SK-N-SH (cell line): ENCODE measurements at regions not wholly inside any gene's neighbourhood (a gene's known extent, or its start where the extent isn't known, plus 50 kb on each side); places are given as distances from the start of the nearest gene placed in this dataset.

Experiments
- CTCF ChIA-PET: fragments of 300-600, 350-600 bp; formaldehyde crosslinking; extraction: SDS; loops from one replicate; lab custom pipeline; 2021; lab: Yijun Ruan, JAX
- POLR2A ChIA-PET: fragments of 350-600 bp; sonication (Branson Sonifier 250); formaldehyde crosslinking; extraction: SDS; loops from one replicate; lab custom pipeline; 2020; ENCODE audit warnings: antibody characterized with exemption, inconsistent platforms; lab: Yijun Ruan, JAX
- DNase-seq: peaks from one replicate; pipeline ENCODE4 v3.0.0; 2012
- H2AFZ ChIP-seq: fragments of 200-600 bp; sonication (generic); 2 replicates; pipeline ENCODE4 v1.8.1; 2016; ENCODE audit warnings: antibody characterized with exemption, mild to moderate bottlenecking, low read depth
- H3F3A ChIP-seq: fragments of 200-600 bp; sonication (generic); replicated peaks from 2 replicates; pipeline ENCODE3; 2016; ENCODE audit warnings: antibody characterized with exemption, mild to moderate bottlenecking; ENCODE audit not compliant: insufficient read depth
- H3K27ac ChIP-seq, 2 experiments: fragments of 200-500 bp in 1 of 2; fragments of 200-600 bp in 1 of 2; sonication (Bioruptor generic) in 1 of 2; sonication (generic), shearing (Covaris generic) in 1 of 2; 2 replicates each; pipeline versions ENCODE4 v1.5.1 to v1.6.1; 2014 to 2016; ENCODE audit warnings: low read depth in 2 of 2, inconsistent platforms in 1 of 2, low read length in 1 of 2, mild to moderate bottlenecking in 1 of 2, mixed read lengths in 1 of 2
- H3K27me3 ChIP-seq: fragments of 200-600 bp; sonication (generic), shearing (Covaris generic); 2 replicates; pipeline ENCODE4 v1.6.1; 2016; ENCODE audit warnings: mixed run types; ENCODE audit not compliant: insufficient read depth
- H3K36me3 ChIP-seq, 2 experiments: fragments of 200-500 bp in 1 of 2; fragments of 200-600 bp in 1 of 2; sonication (Bioruptor generic) in 1 of 2; sonication (generic) in 1 of 2; replicated peaks in 1 of 2; 2 replicates each; pipeline versions ENCODE3 to v1.5.1; 2014 to 2016; ENCODE audit warnings: low read length in 1 of 2, mild to moderate bottlenecking in 1 of 2; ENCODE audit not compliant: insufficient read depth in 2 of 2, control insufficient read depth in 1 of 2
- H3K4me1 ChIP-seq, 2 experiments: fragments of 200-500 bp in 1 of 2; fragments of 200-600 bp in 1 of 2; sonication (Bioruptor generic) in 1 of 2; sonication (generic), shearing (Covaris generic) in 1 of 2; 2 replicates each; pipeline versions ENCODE4 v1.5.1 to v1.6.1; 2014 to 2016; ENCODE audit warnings: low read depth in 1 of 2, low read length in 1 of 2, mixed run types in 1 of 2; ENCODE audit not compliant: insufficient read depth in 2 of 2, control insufficient read depth in 1 of 2
- H3K4me2 ChIP-seq: fragments of 200-600 bp; sonication (generic), shearing (Covaris generic); 2 replicates; pipeline ENCODE4 v1.6.1; 2017; ENCODE audit warnings: mixed run types
- H3K4me3 ChIP-seq, 2 experiments: fragments of 200-500 bp in 1 of 2; fragments of 200-600 bp in 1 of 2; sonication (Bioruptor generic) in 1 of 2; sonication (generic), shearing (Covaris generic) in 1 of 2; 2 replicates each; pipeline versions ENCODE4 v1.5.1 to v1.8.1; 2014 to 2016; ENCODE audit warnings: low read depth in 2 of 2, inconsistent platforms in 1 of 2, low read length in 1 of 2, mild to moderate bottlenecking in 1 of 2, mixed read lengths in 1 of 2, moderate library complexity in 1 of 2
- H3K79me2 ChIP-seq: fragments of 200-600 bp; sonication (generic); 2 replicates; pipeline ENCODE4 v1.8.1; 2017; ENCODE audit warnings: mild to moderate bottlenecking; ENCODE audit not compliant: insufficient read depth
- H3K9ac ChIP-seq: fragments of 200-600 bp; sonication (generic); 2 replicates; pipeline ENCODE4 v1.6.1; 2017; ENCODE audit warnings: mixed run types
- H3K9me2 ChIP-seq: fragments of 200-600 bp; sonication (generic); 2 replicates; pipeline ENCODE4 v1.6.1; 2017; ENCODE audit warnings: mixed run types
- H3K9me3 ChIP-seq: fragments of 200-600 bp; sonication (generic); 2 replicates; pipeline ENCODE4 v1.6.1; 2017; ENCODE audit warnings: mixed run types, mild to moderate bottlenecking, moderate library complexity
- H4K20me1 ChIP-seq: fragments of 200-600 bp; sonication (generic); 2 replicates; pipeline ENCODE4 v1.6.1; 2017; ENCODE audit warnings: mild to moderate bottlenecking, mixed run types; ENCODE audit not compliant: insufficient read depth
- CHD2 ChIP-seq: fragments of 150-350 bp; IDR thresholded peaks from 2 replicates; pipeline ENCODE4 v1.6.1; 2018; ENCODE audit warnings: low read length; ENCODE audit not compliant: partially characterized antibody
- ELF1 ChIP-seq: IDR thresholded peaks from 2 replicates; pipeline ENCODE4 v1.4.0; 2012
- EP300 ChIP-seq, 2 experiments: IDR thresholded peaks; 2 replicates each; pipeline versions ENCODE4 v1.4.0 to v1.6.1; 2012; ENCODE audit warnings: borderline replicate concordance in 1 of 2, low read depth in 1 of 2, low read length in 1 of 2
- FOSL2 ChIP-seq: IDR thresholded peaks from 2 replicates; pipeline ENCODE4 v1.4.0; 2012; ENCODE audit warnings: low read depth, mild to moderate bottlenecking, moderate library complexity, borderline replicate concordance
- FOXM1 ChIP-seq: IDR thresholded peaks from 2 replicates; pipeline ENCODE4 v1.4.0; 2012; ENCODE audit warnings: low read depth, mild to moderate bottlenecking
- GABPA ChIP-seq: IDR thresholded peaks from 2 replicates; pipeline ENCODE4 v1.4.0; 2012; ENCODE audit warnings: low read depth, mild to moderate bottlenecking
- GATA2 ChIP-seq: sonication (generic); formaldehyde crosslinking; IDR thresholded peaks from 2 replicates; pipeline ENCODE4 v1.5.0; 2020; ENCODE audit warnings: mild to moderate bottlenecking, missing genetic modification reagents
- JUND ChIP-seq: IDR thresholded peaks from 2 replicates; pipeline ENCODE4 v1.4.0; 2012
- MEF2A ChIP-seq: IDR thresholded peaks from 2 replicates; pipeline ENCODE4 v1.4.0; 2012; ENCODE audit warnings: low read depth, borderline replicate concordance
- MXI1 ChIP-seq: IDR thresholded peaks from 2 replicates; pipeline ENCODE4 v1.6.1; 2012; ENCODE audit warnings: mild to moderate bottlenecking, low read depth, low read length, improper control_type of control experiment
- NFIC ChIP-seq: IDR thresholded peaks from 2 replicates; pipeline ENCODE4 v1.4.0; 2012; ENCODE audit warnings: borderline replicate concordance
- NRF1 ChIP-seq: IDR thresholded peaks from 2 replicates; pipeline ENCODE4 v1.6.1; 2012; ENCODE audit warnings: low read depth, mild to moderate bottlenecking, low read length
- RCOR1 ChIP-seq: fragments of 150-350 bp; IDR thresholded peaks from 2 replicates; pipeline ENCODE4 v1.6.1; 2017; ENCODE audit warnings: antibody characterized with exemption, low read length
- RFX5 ChIP-seq: IDR thresholded peaks from 2 replicates; pipeline ENCODE4 v1.6.1; 2012; ENCODE audit warnings: mild to moderate bottlenecking, improper control_type of control experiment, low read length
- SIN3A ChIP-seq: IDR thresholded peaks from 2 replicates; pipeline ENCODE4 v1.6.1; 2012; ENCODE audit warnings: low read depth, mild to moderate bottlenecking, low read length, moderate library complexity, borderline replicate concordance
- TAF1 ChIP-seq: IDR thresholded peaks from 2 replicates; pipeline ENCODE4 v1.6.1; 2012; ENCODE audit warnings: low read depth, mild to moderate bottlenecking, low read length, moderate library complexity, borderline replicate concordance
- TEAD4 ChIP-seq: IDR thresholded peaks from 2 replicates; pipeline ENCODE4 v1.4.0; 2012; ENCODE audit warnings: mild to moderate bottlenecking, borderline replicate concordance; ENCODE audit not compliant: insufficient read depth
- USF1 ChIP-seq: IDR thresholded peaks from 2 replicates; pipeline ENCODE4 v1.4.0; 2012; ENCODE audit warnings: low read depth, borderline replicate concordance
- WGBS: methylation state at CpG from one replicate; pipeline ENCODE4 v1.1.6; 2017; ENCODE audit warnings: low lambda C conversion rate; 5-methylcytosine and 5-hydroxymethylcytosine counted together
- TF ChIP-seq, protein P1 (sequence below): IDR thresholded peaks from 2 replicates; pipeline ENCODE4; 2012
- TF ChIP-seq, protein P2 (sequence below): fragments of 150-350 bp; IDR thresholded peaks from 2 replicates; pipeline ENCODE4 v1.6.1; 2017; ENCODE audit warnings: antibody characterized with exemption, low read length, low read depth, borderline replicate concordance
- TF ChIP-seq, protein P3 (sequence below): IDR thresholded peaks from 2 replicates; pipeline ENCODE4 v1.6.1; 2012; ENCODE audit warnings: mild to moderate bottlenecking, low read depth, low read length, moderate library complexity
- TF ChIP-seq, protein P4 (sequence below): IDR thresholded peaks from 2 replicates; pipeline ENCODE4 v1.4.0; 2012; ENCODE audit warnings: low read depth

- WGBS, result 14% methylated on average over 2 of the region's 2 CpGs
- no peaks in the 10 kb centered on the region; a peak in 1 of 4 replicates for H3K4me1 ChIP-seq
- H3K27me3 ChIP-seq, result no peaks in the 10 kb centered on the region
- no peaks in the 10 kb centered on the region for H3K9me2 ChIP-seq
- no peak overlapping the region for H2AFZ ChIP-seq
- H3K9me3 ChIP-seq, result no peaks in the 10 kb centered on the region
- no peak overlapping the region for H3K27ac ChIP-seq
- H3K79me2 ChIP-seq, result no peaks in the 10 kb centered on the region
- no peak overlapping the region for H3K9ac ChIP-seq
- no peak overlapping the region for H3K4me2 ChIP-seq
- no peaks in the 10 kb centered on the region for H3F3A ChIP-seq
- H3K4me3 ChIP-seq, result no peak overlapping the region
- TF ChIP-seq NFIC (no peak), CHD2 (no peak), RCOR1 (no peak), EP300 (IDR thresholded peaks at IDR 0.05; ENCODE audit: borderline replicate concordance in 1 of 2, low read depth in 1 of 2, low read length in 1 of 2) (no peak), GABPA (no peak), FOXM1 (no peak), MEF2A (no peak), TAF1 (no peak), TEAD4 (no peak), ELF1 (no peak)
- TF ChIP-seq, protein P1, sequence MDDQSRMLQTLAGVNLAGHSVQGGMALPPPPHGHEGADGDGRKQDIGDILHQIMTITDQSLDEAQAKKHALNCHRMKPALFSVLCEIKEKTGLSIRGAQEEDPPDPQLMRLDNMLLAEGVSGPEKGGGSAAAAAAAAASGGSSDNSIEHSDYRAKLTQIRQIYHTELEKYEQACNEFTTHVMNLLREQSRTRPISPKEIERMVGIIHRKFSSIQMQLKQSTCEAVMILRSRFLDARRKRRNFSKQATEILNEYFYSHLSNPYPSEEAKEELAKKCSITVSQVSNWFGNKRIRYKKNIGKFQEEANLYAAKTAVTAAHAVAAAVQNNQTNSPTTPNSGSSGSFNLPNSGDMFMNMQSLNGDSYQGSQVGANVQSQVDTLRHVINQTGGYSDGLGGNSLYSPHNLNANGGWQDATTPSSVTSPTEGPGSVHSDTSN, result no peak
- TF ChIP-seq, protein P2, sequence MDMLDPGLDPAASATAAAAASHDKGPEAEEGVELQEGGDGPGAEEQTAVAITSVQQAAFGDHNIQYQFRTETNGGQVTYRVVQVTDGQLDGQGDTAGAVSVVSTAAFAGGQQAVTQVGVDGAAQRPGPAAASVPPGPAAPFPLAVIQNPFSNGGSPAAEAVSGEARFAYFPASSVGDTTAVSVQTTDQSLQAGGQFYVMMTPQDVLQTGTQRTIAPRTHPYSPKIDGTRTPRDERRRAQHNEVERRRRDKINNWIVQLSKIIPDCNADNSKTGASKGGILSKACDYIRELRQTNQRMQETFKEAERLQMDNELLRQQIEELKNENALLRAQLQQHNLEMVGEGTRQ, result no peak
- CTCF ChIA-PET, result no interaction called here
- DNase-seq, result no peak
- H4K20me1 ChIP-seq, result no peaks in the 10 kb centered on the region
- no peaks in the 10 kb centered on the region for H3K36me3 ChIP-seq
- POLR2A ChIA-PET, result no interaction called here
Observed at GRCh38 chr22:47850644-47851151, 1088.2 kb downstream of the TBC1D22A start.

GRCh38 chr22:47849576-47849975 is 1087.1 kb downstream of the TBC1D22A start:
- TF ChIP-seq USF1 (no peak), FOSL2 (no peak), MXI1 (no peak), TEAD4 (no peak), CHD2 (no peak), NRF1 (no peak), NFIC (no peak), RFX5 (no peak), JUND (no peak), GATA2 (CRISPR knock-in tag) (no peak), FOXM1 (no peak), SIN3A (no peak)
- TF ChIP-seq, protein P3, sequence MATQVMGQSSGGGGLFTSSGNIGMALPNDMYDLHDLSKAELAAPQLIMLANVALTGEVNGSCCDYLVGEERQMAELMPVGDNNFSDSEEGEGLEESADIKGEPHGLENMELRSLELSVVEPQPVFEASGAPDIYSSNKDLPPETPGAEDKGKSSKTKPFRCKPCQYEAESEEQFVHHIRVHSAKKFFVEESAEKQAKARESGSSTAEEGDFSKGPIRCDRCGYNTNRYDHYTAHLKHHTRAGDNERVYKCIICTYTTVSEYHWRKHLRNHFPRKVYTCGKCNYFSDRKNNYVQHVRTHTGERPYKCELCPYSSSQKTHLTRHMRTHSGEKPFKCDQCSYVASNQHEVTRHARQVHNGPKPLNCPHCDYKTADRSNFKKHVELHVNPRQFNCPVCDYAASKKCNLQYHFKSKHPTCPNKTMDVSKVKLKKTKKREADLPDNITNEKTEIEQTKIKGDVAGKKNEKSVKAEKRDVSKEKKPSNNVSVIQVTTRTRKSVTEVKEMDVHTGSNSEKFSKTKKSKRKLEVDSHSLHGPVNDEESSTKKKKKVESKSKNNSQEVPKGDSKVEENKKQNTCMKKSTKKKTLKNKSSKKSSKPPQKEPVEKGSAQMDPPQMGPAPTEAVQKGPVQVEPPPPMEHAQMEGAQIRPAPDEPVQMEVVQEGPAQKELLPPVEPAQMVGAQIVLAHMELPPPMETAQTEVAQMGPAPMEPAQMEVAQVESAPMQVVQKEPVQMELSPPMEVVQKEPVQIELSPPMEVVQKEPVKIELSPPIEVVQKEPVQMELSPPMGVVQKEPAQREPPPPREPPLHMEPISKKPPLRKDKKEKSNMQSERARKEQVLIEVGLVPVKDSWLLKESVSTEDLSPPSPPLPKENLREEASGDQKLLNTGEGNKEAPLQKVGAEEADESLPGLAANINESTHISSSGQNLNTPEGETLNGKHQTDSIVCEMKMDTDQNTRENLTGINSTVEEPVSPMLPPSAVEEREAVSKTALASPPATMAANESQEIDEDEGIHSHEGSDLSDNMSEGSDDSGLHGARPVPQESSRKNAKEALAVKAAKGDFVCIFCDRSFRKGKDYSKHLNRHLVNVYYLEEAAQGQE, result no peak
- TF ChIP-seq, protein P4, sequence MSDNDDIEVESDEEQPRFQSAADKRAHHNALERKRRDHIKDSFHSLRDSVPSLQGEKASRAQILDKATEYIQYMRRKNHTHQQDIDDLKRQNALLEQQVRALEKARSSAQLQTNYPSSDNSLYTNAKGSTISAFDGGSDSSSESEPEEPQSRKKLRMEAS, result no peak
- no peak for DNase-seq
- WGBS, result 17% methylated on average over 6 of the region's 6 CpGs

More at GRCh38 chr22:47849576-47849975, 1087.1 kb downstream of the TBC1D22A start:
- Histone ChIP-seq H3K79me2 (no peaks in the 10 kb centered on the region), H3F3A (no peaks in the 10 kb centered on the region), H2AFZ (no peak overlapping the region), H3K27ac (no peak overlapping the region), H3K27me3 (no peaks in the 10 kb centered on the region), H3K4me1 (no peaks in the 10 kb centered on the region; a peak in 1 of 4 replicates), H3K4me3 (no peak overlapping the region), H3K9me3 (no peaks in the 10 kb centered on the region), H3K9me2 (no peaks in the 10 kb centered on the region), H3K36me3 (no peaks in the 10 kb centered on the region), H3K9ac (no peak overlapping the region), H3K4me2 (no peak overlapping the region), H4K20me1 (no peaks in the 10 kb centered on the region)
- POLR2A ChIA-PET, result no interaction called here
- CTCF ChIA-PET, result no interaction called here
